ENCODE measurements at regions not wholly inside any gene's neighbourhood (a gene's known extent, or its start where the extent isn't known, plus 50 kb on each side); places are given as distances from the start of the nearest gene placed in this dataset.

DNA sequence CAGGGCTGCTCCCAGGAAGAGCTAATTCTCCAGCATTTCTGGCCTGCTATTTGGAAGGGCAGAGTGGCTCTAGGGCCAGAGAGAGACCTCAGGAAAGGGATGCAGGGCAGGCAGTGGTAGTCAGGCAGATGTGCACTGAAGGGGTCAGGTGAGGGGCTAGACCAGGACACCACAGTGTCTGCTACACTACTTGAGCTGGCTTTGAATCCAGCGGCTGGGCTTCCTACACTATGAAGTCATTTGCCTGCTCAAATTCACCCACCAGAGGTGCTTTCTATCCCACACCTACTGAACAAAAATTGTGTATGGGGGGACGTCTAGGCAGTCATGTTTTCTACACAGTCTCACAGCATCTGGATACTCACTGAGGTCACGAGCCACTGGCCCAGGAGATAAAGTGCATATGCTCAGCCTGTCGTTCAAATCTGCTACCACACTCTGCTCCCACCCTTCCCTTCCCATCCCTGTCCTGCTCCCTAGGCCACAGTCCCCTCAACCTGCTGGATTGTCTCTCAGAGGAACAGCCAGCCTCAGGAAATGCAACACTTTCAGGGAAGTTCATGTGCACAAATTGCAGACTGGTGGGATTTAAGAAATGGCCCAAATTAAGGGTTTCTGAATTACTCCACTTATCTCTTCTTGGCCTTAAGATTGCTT, 49.9 kb upstream of the SLC6A11 start:
- DNase-seq (ENCODE audit: low read depth in 2 of 2) = no peak
- H3K4me3 ChIP-seq (replicated peaks in 1 of 2; ENCODE audit: low read depth in 2 of 2, low read length in 2 of 2) = no peak overlapping the region
- TF ChIP-seq, protein P1, sequence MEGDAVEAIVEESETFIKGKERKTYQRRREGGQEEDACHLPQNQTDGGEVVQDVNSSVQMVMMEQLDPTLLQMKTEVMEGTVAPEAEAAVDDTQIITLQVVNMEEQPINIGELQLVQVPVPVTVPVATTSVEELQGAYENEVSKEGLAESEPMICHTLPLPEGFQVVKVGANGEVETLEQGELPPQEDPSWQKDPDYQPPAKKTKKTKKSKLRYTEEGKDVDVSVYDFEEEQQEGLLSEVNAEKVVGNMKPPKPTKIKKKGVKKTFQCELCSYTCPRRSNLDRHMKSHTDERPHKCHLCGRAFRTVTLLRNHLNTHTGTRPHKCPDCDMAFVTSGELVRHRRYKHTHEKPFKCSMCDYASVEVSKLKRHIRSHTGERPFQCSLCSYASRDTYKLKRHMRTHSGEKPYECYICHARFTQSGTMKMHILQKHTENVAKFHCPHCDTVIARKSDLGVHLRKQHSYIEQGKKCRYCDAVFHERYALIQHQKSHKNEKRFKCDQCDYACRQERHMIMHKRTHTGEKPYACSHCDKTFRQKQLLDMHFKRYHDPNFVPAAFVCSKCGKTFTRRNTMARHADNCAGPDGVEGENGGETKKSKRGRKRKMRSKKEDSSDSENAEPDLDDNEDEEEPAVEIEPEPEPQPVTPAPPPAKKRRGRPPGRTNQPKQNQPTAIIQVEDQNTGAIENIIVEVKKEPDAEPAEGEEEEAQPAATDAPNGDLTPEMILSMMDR (IDR thresholded peaks at IDR 0.05; ENCODE audit: low read depth, low read length) = no peak

Data from cardiac fibroblast (primary cell).